ENCODE measurements at regions not wholly inside any gene's neighbourhood (a gene's known extent, or its start where the extent isn't known, plus 50 kb on each side); places are given as distances from the start of the nearest gene placed in this dataset.

GRCh38 chr7:46557295-46557711 is 636.2 kb upstream of the IGFBP3 start:
- no peaks in the 10 kb centered on the region for H4K20me1 ChIP-seq (replicated peaks; ENCODE audit: insufficient read depth)
- DNase-seq (ENCODE audit: low spot score), result no peak
- H3K4me1 ChIP-seq (ENCODE audit: insufficient read depth), result no peaks in the 10 kb centered on the region
- H3K79me2 ChIP-seq (replicated peaks; ENCODE audit: insufficient read depth), result no peaks in the 10 kb centered on the region
- Mint-ChIP-seq H3K9me3 (no peaks in the 10 kb centered on the region), H3K36me3 (ENCODE audit: low read depth) (no peaks in the 10 kb centered on the region), H3K27me3 (ENCODE audit: insufficient read depth, low read depth, poor library complexity) (peaks cover 1% of the 10 kb centered on the region), H3K27ac (no peak overlapping the region), H3K4me1 (no peaks in the 10 kb centered on the region), H3K4me3 (no peak overlapping the region)
- no peak overlapping the region for H2AFZ ChIP-seq
- no peak overlapping the region for H3K4me2 ChIP-seq
- TF ChIP-seq STAT1 (IDR thresholded peaks at IDR 0.05; ENCODE audit: unreplicated experiment) (no peak), ZNF331 (CRISPR knock-in tag; IDR thresholded peaks at IDR 0.05; ENCODE audit: low read depth) (no peak)
- H3K36me3 ChIP-seq (ENCODE audit: insufficient read depth), result no peaks in the 10 kb centered on the region
- ATAC-seq, result no peak
- H3F3A ChIP-seq (replicated peaks; ENCODE audit: low read depth), result no peaks in the 10 kb centered on the region
- H3K4me3 ChIP-seq, result no peak overlapping the region
- no peaks in the 10 kb centered on the region for H3K27me3 ChIP-seq (ENCODE audit: insufficient read depth)
- no peak overlapping the region for H3K27ac ChIP-seq (ENCODE audit: low read depth)
- H3K9me2 ChIP-seq (ENCODE audit: insufficient read depth), result peaks cover 8% of the 10 kb centered on the region; the same call in 1 of the 2 replicates

GRCh38 chr7:46554688-46555422 is 633.8 kb upstream of the IGFBP3 start:
- Histone ChIP-seq H3K27me3 (ENCODE audit: insufficient read depth) (no peaks in the 10 kb centered on the region), H3K4me1 (ENCODE audit: insufficient read depth) (no peaks in the 10 kb centered on the region), H3K4me3 (no peak overlapping the region), H3K27ac (ENCODE audit: low read depth) (no peak overlapping the region), H2AFZ (no peak overlapping the region), H3F3A (replicated peaks; ENCODE audit: low read depth) (no peaks in the 10 kb centered on the region), H4K20me1 (replicated peaks; ENCODE audit: insufficient read depth) (no peaks in the 10 kb centered on the region), H3K36me3 (ENCODE audit: insufficient read depth) (no peaks in the 10 kb centered on the region), H3K4me2 (no peak overlapping the region), H3K79me2 (replicated peaks; ENCODE audit: insufficient read depth) (no peaks in the 10 kb centered on the region), H3K9me2 (ENCODE audit: insufficient read depth) (no peaks in the 10 kb centered on the region)
- no peak overlapping the region for H3K27ac Mint-ChIP-seq
- no peak for ATAC-seq
- H3K4me1 Mint-ChIP-seq, result no peaks in the 10 kb centered on the region
- no peaks in the 10 kb centered on the region for H3K9me3 Mint-ChIP-seq
- H3K36me3 Mint-ChIP-seq (ENCODE audit: low read depth), result no peaks in the 10 kb centered on the region
- DNase-seq (ENCODE audit: low spot score), result no peak
- H3K4me3 Mint-ChIP-seq, result no peak overlapping the region
- H3K27me3 Mint-ChIP-seq (ENCODE audit: insufficient read depth, low read depth, poor library complexity), result peaks cover 1% of the 10 kb centered on the region
- TF ChIP-seq REST (IDR thresholded peaks at IDR 0.05; ENCODE audit: unreplicated experiment), result no peak
- no peak for TF ChIP-seq ETS1 (IDR thresholded peaks at IDR 0.05)
- TF ChIP-seq EZH2 (IDR thresholded peaks at IDR 0.05; ENCODE audit: low read depth, unreplicated experiment), result no peak
- no peak for TF ChIP-seq JUNB (IDR thresholded peaks at IDR 0.05; ENCODE audit: unreplicated experiment)
- TF ChIP-seq CTCF (conservative IDR thresholded peaks at IDR 0.05; ENCODE audit: low read depth in 2 of 2), result no peak
- TF ChIP-seq ZNF462 (CRISPR knock-in tag; IDR thresholded peaks at IDR 0.05), result no peak
- no peak for TF ChIP-seq POLR2AphosphoS5 (IDR thresholded peaks at IDR 0.05; ENCODE audit: low read depth)
